Keratinocyte (primary cell): ENCODE measurements at regions not wholly inside any gene's neighbourhood (a gene's known extent, or its start where the extent isn't known, plus 50 kb on each side); places are given as distances from the start of the nearest gene placed in this dataset.

ENCODE experiments used
- EZH2 ChIP-seq: IDR thresholded peaks from one replicate; pipeline ENCODE4 v1.6.1; 2012; ENCODE audit warnings: inconsistent platforms, mild to moderate bottlenecking, low read length, moderate library complexity
- TF ChIP-seq, protein P1 (sequence below), 3 experiments: IDR thresholded peaks in 1 of 3; conservative IDR thresholded peaks in 1 of 3; optimal IDR thresholded peaks in 1 of 3; 2 replicates in 2 of 3; 3 replicates in 1 of 3; pipeline versions ENCODE3 to v1.5.1; 2011; ENCODE audit warnings: low read length in 3 of 3, mild to moderate bottlenecking in 3 of 3, moderate library complexity in 2 of 3, control low read depth in 1 of 3, inconsistent platforms in 1 of 3; ENCODE audit not compliant: insufficient read depth in 2 of 3; ENCODE audit errors: extremely low read depth in 1 of 3

DNA sequence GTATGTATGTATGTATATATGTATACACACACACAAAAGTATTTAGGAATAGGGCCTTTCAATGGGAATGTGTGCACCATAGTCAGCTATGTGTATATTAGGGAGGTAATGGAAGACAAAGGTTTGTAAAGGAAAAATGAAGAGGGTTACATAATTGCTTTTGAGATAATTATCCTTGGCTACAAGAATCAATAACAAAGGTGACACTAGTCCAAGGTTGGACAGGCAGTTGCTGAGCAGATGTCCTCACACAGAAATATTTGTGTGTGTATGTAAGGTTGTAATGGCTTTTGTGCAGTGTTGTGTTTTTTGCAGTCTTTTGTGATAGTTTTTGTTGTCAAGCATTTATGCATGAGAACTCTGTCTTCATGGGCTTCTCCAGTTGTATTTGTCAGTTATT, 157.9 kb upstream of the MARCKS start:
- TF ChIP-seq, protein P1, sequence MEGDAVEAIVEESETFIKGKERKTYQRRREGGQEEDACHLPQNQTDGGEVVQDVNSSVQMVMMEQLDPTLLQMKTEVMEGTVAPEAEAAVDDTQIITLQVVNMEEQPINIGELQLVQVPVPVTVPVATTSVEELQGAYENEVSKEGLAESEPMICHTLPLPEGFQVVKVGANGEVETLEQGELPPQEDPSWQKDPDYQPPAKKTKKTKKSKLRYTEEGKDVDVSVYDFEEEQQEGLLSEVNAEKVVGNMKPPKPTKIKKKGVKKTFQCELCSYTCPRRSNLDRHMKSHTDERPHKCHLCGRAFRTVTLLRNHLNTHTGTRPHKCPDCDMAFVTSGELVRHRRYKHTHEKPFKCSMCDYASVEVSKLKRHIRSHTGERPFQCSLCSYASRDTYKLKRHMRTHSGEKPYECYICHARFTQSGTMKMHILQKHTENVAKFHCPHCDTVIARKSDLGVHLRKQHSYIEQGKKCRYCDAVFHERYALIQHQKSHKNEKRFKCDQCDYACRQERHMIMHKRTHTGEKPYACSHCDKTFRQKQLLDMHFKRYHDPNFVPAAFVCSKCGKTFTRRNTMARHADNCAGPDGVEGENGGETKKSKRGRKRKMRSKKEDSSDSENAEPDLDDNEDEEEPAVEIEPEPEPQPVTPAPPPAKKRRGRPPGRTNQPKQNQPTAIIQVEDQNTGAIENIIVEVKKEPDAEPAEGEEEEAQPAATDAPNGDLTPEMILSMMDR (optimal IDR thresholded peaks at IDR 0.05 in 1 of 3, IDR thresholded peaks at IDR 0.05 in 1 of 3, conservative IDR thresholded peaks at IDR 0.05 in 1 of 3; ENCODE audit: extremely low read depth in 1 of 3, insufficient read depth in 2 of 3, low read length in 3 of 3) = no peak
- TF ChIP-seq EZH2 = no peak
